ENCODE measurements at regions not wholly inside any gene's neighbourhood (a gene's known extent, or its start where the extent isn't known, plus 50 kb on each side); places are given as distances from the start of the nearest gene placed in this dataset.

DNA sequence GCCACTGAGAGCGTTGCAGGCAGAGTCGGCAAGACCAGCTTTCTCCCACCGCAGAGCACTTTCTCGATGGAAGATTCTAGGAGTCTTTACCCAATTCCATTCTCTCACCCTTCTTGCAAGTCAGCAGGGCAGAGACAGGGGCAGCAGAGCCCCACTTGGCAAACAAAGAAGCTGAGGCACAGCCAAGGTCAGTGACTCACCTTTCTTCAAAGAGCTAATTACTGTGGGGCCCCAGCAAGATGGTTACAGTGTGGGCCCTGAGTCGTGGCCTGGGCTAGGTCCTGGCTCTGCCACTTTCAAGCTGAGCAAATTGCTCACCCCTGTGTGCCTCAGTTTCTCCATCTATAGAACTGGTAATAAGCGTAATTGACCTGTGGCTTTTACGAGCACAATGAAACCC is 277.0 kb downstream of the PREX1 start:
- TF ChIP-seq ELF4 (IDR thresholded peaks at IDR 0.05) (no peak), BHLHE40 (IDR thresholded peaks at IDR 0.05; ENCODE audit: borderline replicate concordance) (no peak), FOXM1 (IDR thresholded peaks at IDR 0.05; ENCODE audit: borderline replicate concordance) (no peak), FOXK2 (IDR thresholded peaks at IDR 0.05) (no peak), TARDBP (IDR thresholded peaks at IDR 0.05) (no peak), L3MBTL2 (conservative IDR thresholded peaks at IDR 0.05) (no peak), SUZ12 (IDR thresholded peaks at IDR 0.05) (no peak)

Data from HEK293T (cell line).